ENCODE measurements at regions not wholly inside any gene's neighbourhood (a gene's known extent, or its start where the extent isn't known, plus 50 kb on each side); places are given as distances from the start of the nearest gene placed in this dataset.

DNA sequence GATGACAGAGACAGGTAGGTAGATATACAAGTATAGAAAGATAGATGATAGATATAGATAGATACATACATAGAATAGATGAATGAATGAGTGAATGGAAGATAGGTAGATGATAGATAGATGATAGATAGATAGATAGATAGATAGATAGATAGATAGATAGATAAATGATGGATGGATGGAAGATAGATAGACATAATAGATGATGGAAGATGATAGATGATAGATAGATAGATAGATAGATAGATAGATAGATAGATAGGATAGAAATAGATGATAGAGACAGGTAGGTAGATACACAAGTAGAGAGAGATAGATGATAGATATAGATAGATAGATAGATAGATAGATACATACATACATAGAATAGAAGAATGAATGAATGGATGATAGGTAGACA is 510.1 kb upstream of the AUTS2 start:
- no peak for DNase-seq (ENCODE audit: low read depth)
- Histone ChIP-seq H3K27me3 (ENCODE audit: control insufficient read depth, insufficient read depth, low read length) (no peaks in the 10 kb centered on the region), H3K4me3 (ENCODE audit: low read depth, low read length) (no peak overlapping the region), H3K36me3 (ENCODE audit: control insufficient read depth, insufficient read depth, low read length) (no peaks in the 10 kb centered on the region)
- TF ChIP-seq, protein P1, sequence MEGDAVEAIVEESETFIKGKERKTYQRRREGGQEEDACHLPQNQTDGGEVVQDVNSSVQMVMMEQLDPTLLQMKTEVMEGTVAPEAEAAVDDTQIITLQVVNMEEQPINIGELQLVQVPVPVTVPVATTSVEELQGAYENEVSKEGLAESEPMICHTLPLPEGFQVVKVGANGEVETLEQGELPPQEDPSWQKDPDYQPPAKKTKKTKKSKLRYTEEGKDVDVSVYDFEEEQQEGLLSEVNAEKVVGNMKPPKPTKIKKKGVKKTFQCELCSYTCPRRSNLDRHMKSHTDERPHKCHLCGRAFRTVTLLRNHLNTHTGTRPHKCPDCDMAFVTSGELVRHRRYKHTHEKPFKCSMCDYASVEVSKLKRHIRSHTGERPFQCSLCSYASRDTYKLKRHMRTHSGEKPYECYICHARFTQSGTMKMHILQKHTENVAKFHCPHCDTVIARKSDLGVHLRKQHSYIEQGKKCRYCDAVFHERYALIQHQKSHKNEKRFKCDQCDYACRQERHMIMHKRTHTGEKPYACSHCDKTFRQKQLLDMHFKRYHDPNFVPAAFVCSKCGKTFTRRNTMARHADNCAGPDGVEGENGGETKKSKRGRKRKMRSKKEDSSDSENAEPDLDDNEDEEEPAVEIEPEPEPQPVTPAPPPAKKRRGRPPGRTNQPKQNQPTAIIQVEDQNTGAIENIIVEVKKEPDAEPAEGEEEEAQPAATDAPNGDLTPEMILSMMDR (IDR thresholded peaks at IDR 0.05; ENCODE audit: insufficient read depth, low read length, poor library complexity, severe bottlenecking): no peak

DNA sequence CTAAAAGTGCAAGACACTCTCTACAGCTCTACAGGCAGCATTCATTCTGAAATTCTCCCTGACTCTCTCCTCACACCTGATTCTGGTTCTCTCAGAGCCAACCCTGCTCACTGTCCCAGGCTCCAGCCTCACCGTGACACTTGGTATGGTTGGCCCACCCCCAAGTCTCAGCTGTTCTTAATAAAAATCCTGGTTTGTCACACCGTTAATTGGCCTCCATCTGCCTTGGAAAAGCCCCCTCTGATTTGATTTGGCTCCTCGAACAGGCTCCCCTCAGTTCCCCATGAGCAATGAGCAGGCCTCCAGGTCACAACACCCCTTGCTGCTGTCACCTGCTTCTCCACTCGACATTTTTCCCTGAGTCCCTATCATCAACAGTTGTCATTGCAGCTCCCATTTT is 507.3 kb upstream of the AUTS2 start:
- no peak for DNase-seq (ENCODE audit: low read depth)
- Histone ChIP-seq H3K4me3 (ENCODE audit: low read depth, low read length) (no peak overlapping the region), H3K36me3 (ENCODE audit: control insufficient read depth, insufficient read depth, low read length) (no peaks in the 10 kb centered on the region), H3K27me3 (ENCODE audit: control insufficient read depth, insufficient read depth, low read length) (no peaks in the 10 kb centered on the region)
- TF ChIP-seq, protein P1 (IDR thresholded peaks at IDR 0.05; ENCODE audit: insufficient read depth, low read length, poor library complexity, severe bottlenecking): no peak

DNA sequence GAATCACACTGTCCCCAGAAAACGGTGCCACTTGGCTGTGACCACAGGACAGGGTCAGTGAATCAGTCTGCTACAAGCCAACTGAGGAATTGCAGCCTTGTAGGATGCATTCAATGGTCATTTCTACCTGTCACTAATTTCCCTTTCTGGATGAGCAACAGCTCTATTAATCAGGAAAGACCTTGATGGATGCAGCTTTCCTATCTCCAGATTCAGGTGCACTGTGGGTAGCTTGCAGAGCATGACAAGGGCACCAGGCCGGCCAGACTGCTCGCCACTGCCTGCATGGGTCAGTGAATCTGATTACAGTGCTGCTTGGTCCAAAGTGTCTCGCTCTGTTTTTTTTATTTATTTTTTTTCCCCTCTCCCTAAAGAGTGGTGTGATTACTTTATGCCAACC is 506.8 kb upstream of the AUTS2 start:
- no peak overlapping the region for H3K4me3 ChIP-seq (ENCODE audit: low read depth, low read length)
- no peaks in the 10 kb centered on the region for H3K27me3 ChIP-seq (ENCODE audit: control insufficient read depth, insufficient read depth, low read length)
- DNase-seq (ENCODE audit: low read depth): no peak
- H3K36me3 ChIP-seq (ENCODE audit: control insufficient read depth, insufficient read depth, low read length): no peaks in the 10 kb centered on the region
- TF ChIP-seq, protein P1 (IDR thresholded peaks at IDR 0.05; ENCODE audit: insufficient read depth, low read length, poor library complexity, severe bottlenecking): no peak

DNA sequence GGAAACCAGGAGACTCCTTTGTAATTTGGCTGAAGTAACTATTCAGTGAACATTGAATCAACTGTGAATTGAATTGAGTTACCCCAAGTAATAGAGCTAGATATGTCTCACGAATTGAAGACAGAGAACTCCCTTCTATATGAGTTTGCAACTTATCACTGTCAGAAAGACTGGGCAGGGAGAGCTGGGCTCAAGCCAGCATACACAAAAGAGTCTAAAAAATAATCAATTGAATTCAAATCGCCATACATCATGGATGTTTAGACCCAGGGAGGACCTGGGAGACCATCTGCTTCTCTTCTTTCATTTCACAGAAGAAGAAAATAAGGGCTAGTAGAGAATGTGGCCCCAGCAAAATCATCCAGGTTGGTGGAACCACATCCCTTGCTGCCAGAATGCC is 503.1 kb upstream of the AUTS2 start:
- TF ChIP-seq, protein P1 (IDR thresholded peaks at IDR 0.05; ENCODE audit: insufficient read depth, low read length, poor library complexity, severe bottlenecking): no peak
- no peak overlapping the region for H3K4me3 ChIP-seq (ENCODE audit: low read depth, low read length)
- H3K27me3 ChIP-seq (ENCODE audit: control insufficient read depth, insufficient read depth, low read length): no peaks in the 10 kb centered on the region
- H3K36me3 ChIP-seq (ENCODE audit: control insufficient read depth, insufficient read depth, low read length): no peaks in the 10 kb centered on the region
- no peak for DNase-seq (ENCODE audit: low read depth)

DNA sequence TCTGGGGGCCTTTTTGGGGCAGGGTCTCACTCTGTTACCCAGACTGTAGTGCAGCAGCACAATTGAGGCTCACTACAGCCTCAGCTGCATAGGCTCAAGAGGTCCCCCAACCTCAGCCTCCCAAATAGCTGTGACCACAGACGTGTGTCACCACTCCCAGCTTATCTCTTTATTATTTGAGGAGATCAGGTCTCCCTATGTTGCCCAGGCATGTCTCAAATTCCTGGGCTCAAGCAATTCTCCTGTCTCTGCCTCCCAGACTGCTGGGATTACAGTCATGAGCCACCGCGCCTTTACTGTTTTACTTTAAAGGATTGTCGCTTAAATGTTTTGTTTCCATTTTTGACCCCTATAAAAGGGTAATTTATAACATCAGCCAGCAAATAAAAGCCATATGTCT is 502.6 kb upstream of the AUTS2 start:
- no peak for DNase-seq (ENCODE audit: low read depth)
- no peaks in the 10 kb centered on the region for H3K36me3 ChIP-seq (ENCODE audit: control insufficient read depth, insufficient read depth, low read length)
- H3K27me3 ChIP-seq (ENCODE audit: control insufficient read depth, insufficient read depth, low read length): no peaks in the 10 kb centered on the region
- TF ChIP-seq, protein P1 (IDR thresholded peaks at IDR 0.05; ENCODE audit: insufficient read depth, low read length, poor library complexity, severe bottlenecking): no peak
- no peak overlapping the region for H3K4me3 ChIP-seq (ENCODE audit: low read depth, low read length)

DNA sequence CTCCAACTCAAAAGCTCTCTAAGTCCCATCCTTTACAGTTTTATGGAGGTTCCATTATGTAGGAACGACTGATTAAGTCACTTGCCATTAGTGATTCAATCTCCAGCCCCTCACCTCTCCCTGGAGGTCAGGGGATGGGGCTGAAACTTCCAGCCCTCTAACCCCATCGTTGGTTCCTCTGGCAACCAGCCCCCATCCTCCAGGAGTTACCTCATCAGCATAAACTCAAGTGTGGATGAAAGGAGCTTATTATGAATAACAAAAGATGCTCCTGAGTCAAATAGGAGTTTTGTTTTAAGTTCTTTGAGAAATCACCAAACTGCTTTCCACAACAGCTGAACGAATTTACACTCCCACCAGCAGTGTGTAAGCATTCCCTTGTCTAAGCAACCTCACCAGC is 494.3 kb upstream of the AUTS2 start:
- TF ChIP-seq, protein P1 (IDR thresholded peaks at IDR 0.05; ENCODE audit: insufficient read depth, low read length, poor library complexity, severe bottlenecking): no peak
- no peaks in the 10 kb centered on the region for H3K27me3 ChIP-seq (ENCODE audit: control insufficient read depth, insufficient read depth, low read length)

More for the DNA sequence above, 494.3 kb upstream of the AUTS2 start:
- DNase-seq (ENCODE audit: low read depth): no peak
- no peaks in the 10 kb centered on the region for H3K36me3 ChIP-seq (ENCODE audit: control insufficient read depth, insufficient read depth, low read length)
- no peak overlapping the region for H3K4me3 ChIP-seq (ENCODE audit: low read depth, low read length)
